HEK293T (cell line): ENCODE measurements at regions not wholly inside any gene's neighbourhood (a gene's known extent, or its start where the extent isn't known, plus 50 kb on each side); places are given as distances from the start of the nearest gene placed in this dataset.

ENCODE experiments used
- CTCF ChIA-PET: fragments of 350-600 bp; formaldehyde crosslinking; extraction: SDS; loops from one replicate; lab custom pipeline; 2021; ENCODE audit warnings: antibody characterized with exemption, inconsistent platforms; lab: Yijun Ruan, JAX
- POLR2A ChIA-PET: fragments of 350-600 bp; formaldehyde crosslinking; extraction: SDS; loops from one replicate; lab custom pipeline; 2020; ENCODE audit warnings: antibody characterized with exemption, inconsistent platforms; lab: Yijun Ruan, JAX
- DNase-seq: peaks from one replicate; pipeline ENCODE4 v3.0.0; 2012; ENCODE audit warnings: mixed read lengths; ENCODE audit errors: extremely low spot score
- ARNT ChIP-seq: fragments of 450-650 bp; IDR thresholded peaks from 2 replicates; pipeline ENCODE4 v1.6.1; 2017; ENCODE audit warnings: mild to moderate bottlenecking
- BHLHE40 ChIP-seq: fragments of 450-650 bp; IDR thresholded peaks from 2 replicates; pipeline ENCODE4 v1.6.1; 2016; ENCODE audit warnings: mild to moderate bottlenecking, moderate library complexity, borderline replicate concordance
- CTBP1 ChIP-seq: fragments of 450-650 bp; IDR thresholded peaks from 2 replicates; pipeline ENCODE4 v1.6.1; 2016; ENCODE audit warnings: borderline replicate concordance
- ELF4 ChIP-seq: fragments of 450-650 bp; IDR thresholded peaks from 2 replicates; pipeline ENCODE4 v1.6.1; 2017; ENCODE audit warnings: antibody characterized with exemption
- FOXA1 ChIP-seq: fragments of 450-650 bp; IDR thresholded peaks from 2 replicates; pipeline ENCODE4 v1.6.1; 2016; ENCODE audit warnings: mild to moderate bottlenecking
- FOXK2 ChIP-seq: fragments of 450-650 bp; IDR thresholded peaks from 2 replicates; pipeline ENCODE4 v1.6.1; 2016; ENCODE audit warnings: mild to moderate bottlenecking
- FOXM1 ChIP-seq: fragments of 450-650 bp; IDR thresholded peaks from 2 replicates; pipeline ENCODE4 v1.6.1; 2017; ENCODE audit warnings: mild to moderate bottlenecking, borderline replicate concordance
- HDGF ChIP-seq: fragments of 450-650 bp; IDR thresholded peaks from 2 replicates; pipeline ENCODE4 v1.6.1; 2017; ENCODE audit warnings: antibody characterized with exemption, borderline replicate concordance
- L3MBTL2 ChIP-seq: fragments of 450-650 bp; conservative IDR thresholded peaks from 2 replicates; pipeline ENCODE4 v1.6.1; 2016; ENCODE audit warnings: mild to moderate bottlenecking
- LEF1 ChIP-seq: fragments of 450-650 bp; IDR thresholded peaks from 2 replicates; pipeline ENCODE4 v1.6.1; 2017; ENCODE audit warnings: mild to moderate bottlenecking, borderline replicate concordance
- NFRKB ChIP-seq: fragments of 450-650 bp; IDR thresholded peaks from 2 replicates; pipeline ENCODE4 v1.6.1; 2016; ENCODE audit warnings: mild to moderate bottlenecking, moderate library complexity
- PKNOX1 ChIP-seq: fragments of 450-650 bp; IDR thresholded peaks from 2 replicates; pipeline ENCODE4 v1.6.1; 2016
- SP1 ChIP-seq: fragments of 450-650 bp; IDR thresholded peaks from 2 replicates; pipeline ENCODE4 v1.6.1; 2017
- SUZ12 ChIP-seq: fragments of 450-650 bp; IDR thresholded peaks from 2 replicates; pipeline ENCODE4 v1.6.1; 2016; ENCODE audit warnings: mild to moderate bottlenecking
- TARDBP ChIP-seq: fragments of 450-650 bp; IDR thresholded peaks from 2 replicates; pipeline ENCODE4 v1.6.1; 2016
- ZNF384 ChIP-seq: fragments of 450-650 bp; IDR thresholded peaks from 2 replicates; pipeline ENCODE4 v1.6.1; 2016

DNA sequence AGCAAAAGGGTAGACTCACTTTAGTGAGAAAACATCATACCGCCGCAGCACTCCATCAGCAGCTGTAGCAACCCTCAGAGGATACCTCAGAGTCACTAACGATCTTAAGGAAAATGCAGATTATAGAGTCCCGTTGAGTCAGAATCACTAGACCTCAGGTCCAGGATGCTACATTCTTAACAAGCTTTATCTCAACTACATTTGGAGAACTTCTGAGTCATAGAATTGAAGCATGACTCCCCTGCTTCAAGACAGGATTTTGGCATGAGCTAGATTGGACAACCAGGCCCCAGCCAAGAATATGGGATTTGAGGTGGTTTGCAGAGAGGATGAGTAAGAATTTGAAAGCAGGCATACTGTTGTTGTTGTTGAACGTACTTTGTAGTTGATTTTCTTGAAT is 118.9 kb upstream of the UBL3 start:
- CTCF ChIA-PET = no interaction called here
- POLR2A ChIA-PET = no interaction called here
- no peak for DNase-seq
- TF ChIP-seq BHLHE40 = no peak

DNA sequence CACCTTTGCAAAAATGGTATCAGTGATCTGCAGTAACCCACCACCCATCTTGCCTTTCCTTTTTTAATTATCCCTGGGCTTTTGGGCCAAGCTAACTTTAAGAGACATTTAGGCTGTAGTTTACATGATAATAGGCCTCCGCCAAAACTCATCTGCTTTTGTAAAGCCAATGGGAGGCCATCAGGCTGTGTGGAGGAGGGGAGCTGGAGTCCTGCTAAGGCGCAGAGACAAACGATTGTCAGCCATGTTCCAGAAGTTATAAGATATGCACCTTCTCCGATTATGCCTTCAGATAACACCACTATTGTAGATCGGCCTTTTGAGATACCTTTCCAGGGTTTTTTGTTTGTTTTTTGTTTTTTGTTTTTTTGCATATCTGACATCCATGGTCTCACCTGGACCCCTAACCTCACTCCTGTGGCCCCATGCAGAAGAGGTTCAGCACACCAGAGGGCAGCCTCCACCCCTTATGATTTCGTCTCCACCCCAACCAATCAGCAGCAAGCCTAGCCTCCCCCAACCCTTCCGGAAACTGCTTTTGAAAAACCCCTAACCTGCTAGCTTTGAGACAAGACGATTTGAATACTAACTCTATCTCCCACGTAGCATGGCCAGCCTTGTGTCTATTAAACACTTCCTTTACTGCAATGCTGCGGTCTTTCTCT is 113.9 kb upstream of the UBL3 start:
- ChIA-PET CTCF (no interaction called here), POLR2A (no interaction called here)
- TF ChIP-seq SUZ12 (no peak), CTBP1 (no peak), FOXK2 (no peak), NFRKB (no peak), L3MBTL2 (no peak), HDGF (no peak), FOXA1 (no peak)
- DNase-seq = no peak

- ChIA-PET POLR2A (no interaction called here), CTCF (interaction anchor here (0.6 kb wide), 1 partner anchor 22 kb away, joined by 3 read pairs; no protein-coding TSS in a partner anchor)
- TF ChIP-seq SP1 (no peak), CTBP1 (no peak), L3MBTL2 (no peak), HDGF (no peak), PKNOX1 (no peak), SUZ12 (no peak), ELF4 (no peak), BHLHE40 (no peak), FOXK2 (no peak), FOXA1 (no peak), ZNF384 (no peak), NFRKB (no peak), TARDBP (no peak), ARNT (no peak), FOXM1 (no peak), LEF1 (no peak)
- DNase-seq = no peak
These were observed 112.7 kb upstream of the UBL3 start for GRCh38 chr13:29963089-29963488.

DNA sequence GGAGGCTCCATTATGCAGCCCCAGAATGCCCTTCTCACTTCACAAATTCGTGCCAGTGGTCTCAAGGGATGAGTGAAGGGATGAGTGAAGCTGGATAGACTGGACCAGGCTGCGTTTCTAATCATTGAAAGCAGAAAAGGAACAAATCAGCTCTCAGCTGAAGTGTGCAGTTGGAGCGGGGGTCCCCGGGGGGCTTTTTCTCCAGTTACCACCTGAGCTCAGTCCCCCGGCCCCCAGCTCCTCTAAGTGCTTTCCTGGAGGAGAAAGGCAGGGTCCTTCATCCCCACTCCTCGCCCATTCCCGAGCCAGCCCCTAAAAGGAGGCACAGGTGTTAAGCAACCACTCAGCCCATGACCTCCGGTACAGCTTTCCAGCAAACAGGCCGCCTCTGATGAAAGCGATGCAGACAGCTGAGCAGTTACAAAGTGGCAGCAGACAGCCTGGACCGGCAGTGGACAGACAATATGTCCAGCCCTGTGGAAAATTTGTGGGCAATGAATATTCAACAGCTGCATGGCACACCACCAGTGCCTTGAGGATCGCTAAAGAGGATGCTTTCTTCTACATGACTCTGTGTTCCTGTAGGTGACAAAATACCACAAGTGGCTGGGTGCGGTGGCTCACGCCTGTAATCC is 110.7 kb upstream of the UBL3 start:
- TF ChIP-seq ZNF384 (no peak), L3MBTL2 (no peak), FOXK2 (no peak)
- ChIA-PET POLR2A (no interaction called here), CTCF (no interaction called here)
- no peak for DNase-seq

- ChIA-PET POLR2A (no interaction called here), CTCF (no interaction called here)
- TF ChIP-seq L3MBTL2 (no peak), NFRKB (no peak), ARNT (no peak), ZNF384 (no peak), PKNOX1 (no peak), SP1 (no peak), SUZ12 (no peak), BHLHE40 (no peak), CTBP1 (no peak), FOXK2 (no peak), HDGF (no peak), FOXA1 (no peak), FOXM1 (no peak), LEF1 (no peak)
- no peak for DNase-seq
These were observed 109.2 kb upstream of the UBL3 start for GRCh38 chr13:29959603-29960002.

- TF ChIP-seq SP1 (no peak), CTBP1 (no peak), SUZ12 (no peak), FOXK2 (no peak), BHLHE40 (no peak), L3MBTL2 (no peak)
- POLR2A ChIA-PET = no interaction called here
- no peak for DNase-seq
- CTCF ChIA-PET = no interaction called here
These were observed 108.7 kb upstream of the UBL3 start for GRCh38 chr13:29959086-29959485.

GRCh38 chr13:29958476-29958875 is 108.1 kb upstream of the UBL3 start:
- TF ChIP-seq ELF4 (no peak), FOXA1 (no peak), PKNOX1 (no peak), ZNF384 (no peak), SUZ12 (no peak), CTBP1 (no peak), FOXM1 (no peak), TARDBP (no peak), ARNT (no peak)
- no peak for DNase-seq
- ChIA-PET POLR2A (no interaction called here), CTCF (no interaction called here)
